Neural crest cell (in vitro differentiated cells): ENCODE measurements at regions not wholly inside any gene's neighbourhood (a gene's known extent, or its start where the extent isn't known, plus 50 kb on each side); places are given as distances from the start of the nearest gene placed in this dataset.
"Not testable (repeated sequence)": the region's sequence is repeated elsewhere in the genome, so short reads cannot be mapped to it uniquely, and the experiment has no call there.

ENCODE experiments used
- DNase-seq: peaks from one replicate; pipeline ENCODE4 v3.0.0; 2021; ENCODE audit warnings: low read depth, mixed read lengths, low spot score
- H3K27ac Mint-ChIP-seq: one replicate; pipeline ENCODE4 v1.8.0; 2021; ENCODE audit warnings: mild to moderate bottlenecking, mixed read lengths; ENCODE audit not compliant: unreplicated experiment
- H3K27me3 Mint-ChIP-seq: 2 replicates; pipeline ENCODE4 v1.8.0; 2021; ENCODE audit warnings: low read depth, mild to moderate bottlenecking, mixed read lengths
- H3K36me3 Mint-ChIP-seq: 2 replicates; pipeline ENCODE4 v1.8.0; 2021; ENCODE audit warnings: low read depth, mild to moderate bottlenecking, mixed read lengths
- H3K4me1 Mint-ChIP-seq: 2 replicates; pipeline ENCODE4 v1.8.0; 2021; ENCODE audit warnings: mixed read lengths
- H3K4me3 Mint-ChIP-seq: one replicate; pipeline ENCODE4 v1.8.0; 2021; ENCODE audit warnings: mild to moderate bottlenecking, mixed read lengths
- H3K9me3 Mint-ChIP-seq: 2 replicates; pipeline ENCODE4 v1.8.0; 2021; ENCODE audit warnings: mixed read lengths
- TF ChIP-seq, protein P1 (sequence below): fragments of 200-600 bp; sonication (generic); conservative IDR thresholded peaks from 2 replicates; pipeline ENCODE4 v1.5.0; 2021; ENCODE audit warnings: antibody characterized with exemption, mild to moderate bottlenecking

DNA sequence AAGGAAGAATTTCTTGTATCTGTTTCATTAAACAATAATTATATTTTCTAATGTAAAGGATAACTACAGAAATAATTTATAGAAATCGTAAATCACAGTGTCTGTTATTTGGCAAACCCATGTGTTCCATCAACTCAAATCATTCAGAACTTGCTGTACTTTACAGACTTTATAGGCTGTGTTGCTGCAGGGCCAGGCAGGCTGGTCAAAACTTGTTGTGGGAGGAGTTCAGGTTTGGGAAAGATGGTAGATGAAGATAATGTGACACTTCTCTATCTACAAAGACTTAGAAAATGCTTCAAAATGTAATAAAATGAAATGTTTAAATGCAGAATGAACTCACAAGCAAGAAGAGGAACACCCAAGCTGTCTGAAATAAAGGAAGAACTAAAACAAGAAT is 183.4 kb downstream of the SEMA6D start:
- Mint-ChIP-seq H3K4me1 (no peaks in the 10 kb centered on the region), H3K27ac (no peak overlapping the region), H3K9me3 (peaks cover 13% of the 10 kb centered on the region), H3K36me3 (peaks cover 8% of the 10 kb centered on the region), H3K4me3 (no peak overlapping the region), H3K27me3 (no peaks in the 10 kb centered on the region)
- TF ChIP-seq, protein P1, sequence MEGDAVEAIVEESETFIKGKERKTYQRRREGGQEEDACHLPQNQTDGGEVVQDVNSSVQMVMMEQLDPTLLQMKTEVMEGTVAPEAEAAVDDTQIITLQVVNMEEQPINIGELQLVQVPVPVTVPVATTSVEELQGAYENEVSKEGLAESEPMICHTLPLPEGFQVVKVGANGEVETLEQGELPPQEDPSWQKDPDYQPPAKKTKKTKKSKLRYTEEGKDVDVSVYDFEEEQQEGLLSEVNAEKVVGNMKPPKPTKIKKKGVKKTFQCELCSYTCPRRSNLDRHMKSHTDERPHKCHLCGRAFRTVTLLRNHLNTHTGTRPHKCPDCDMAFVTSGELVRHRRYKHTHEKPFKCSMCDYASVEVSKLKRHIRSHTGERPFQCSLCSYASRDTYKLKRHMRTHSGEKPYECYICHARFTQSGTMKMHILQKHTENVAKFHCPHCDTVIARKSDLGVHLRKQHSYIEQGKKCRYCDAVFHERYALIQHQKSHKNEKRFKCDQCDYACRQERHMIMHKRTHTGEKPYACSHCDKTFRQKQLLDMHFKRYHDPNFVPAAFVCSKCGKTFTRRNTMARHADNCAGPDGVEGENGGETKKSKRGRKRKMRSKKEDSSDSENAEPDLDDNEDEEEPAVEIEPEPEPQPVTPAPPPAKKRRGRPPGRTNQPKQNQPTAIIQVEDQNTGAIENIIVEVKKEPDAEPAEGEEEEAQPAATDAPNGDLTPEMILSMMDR = no peak
- no peak for DNase-seq

DNA sequence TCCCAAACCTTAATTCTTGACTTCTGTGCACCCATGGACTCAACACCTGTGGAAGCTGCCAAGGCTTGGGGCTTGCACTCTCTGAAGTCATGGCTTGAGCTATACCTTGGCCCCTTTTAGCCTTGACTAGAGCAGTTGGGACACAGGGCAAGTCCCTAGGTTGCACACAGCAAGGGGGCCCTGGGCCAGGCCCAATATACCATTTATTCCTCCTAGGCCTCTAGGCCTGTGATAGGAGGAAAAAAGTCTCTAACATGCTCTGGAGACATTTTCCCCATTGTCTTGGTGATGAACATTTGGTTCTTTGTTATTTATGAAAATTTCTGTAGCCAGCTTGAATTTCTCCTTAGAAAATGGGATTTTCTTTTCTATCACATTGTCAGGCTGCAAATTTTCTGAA is 186.1 kb downstream of the SEMA6D start:
- H3K27me3 Mint-ChIP-seq = no peaks in the 10 kb centered on the region
- no peak for DNase-seq
- H3K36me3 Mint-ChIP-seq = peaks cover 10% of the 10 kb centered on the region
- no peak overlapping the region for H3K4me3 Mint-ChIP-seq
- peaks cover 13% of the 10 kb centered on the region for H3K9me3 Mint-ChIP-seq
- H3K4me1 Mint-ChIP-seq = no peaks in the 10 kb centered on the region
- no peak overlapping the region for H3K27ac Mint-ChIP-seq
- TF ChIP-seq, protein P1 = no peak

DNA sequence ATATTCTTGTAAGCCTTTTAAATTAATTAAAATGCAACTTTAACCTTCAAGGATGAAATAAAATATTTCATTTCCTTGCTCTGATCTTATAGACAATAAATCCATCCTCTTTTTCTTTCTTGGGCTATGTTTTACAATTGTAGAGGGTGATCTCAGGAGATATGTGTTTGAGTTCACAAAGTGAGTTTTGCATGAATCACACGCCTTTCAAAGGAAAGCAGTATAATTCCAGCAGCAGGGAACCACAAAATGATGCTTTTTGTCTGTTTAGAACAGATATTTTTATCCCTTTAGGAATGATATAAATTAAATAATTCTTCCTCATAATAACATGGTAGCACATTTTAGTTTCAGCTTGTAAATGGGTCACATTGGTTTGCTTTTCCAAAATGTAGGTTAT is 191.2 kb downstream of the SEMA6D start:
- Mint-ChIP-seq H3K9me3 (peaks cover 7% of the 10 kb centered on the region), H3K27ac (no peak overlapping the region), H3K4me1 (peaks cover 7% of the 10 kb centered on the region), H3K36me3 (peaks cover 10% of the 10 kb centered on the region), H3K27me3 (no peaks in the 10 kb centered on the region), H3K4me3 (no peak overlapping the region)
- DNase-seq = no peak
- TF ChIP-seq, protein P1 = no peak

DNA sequence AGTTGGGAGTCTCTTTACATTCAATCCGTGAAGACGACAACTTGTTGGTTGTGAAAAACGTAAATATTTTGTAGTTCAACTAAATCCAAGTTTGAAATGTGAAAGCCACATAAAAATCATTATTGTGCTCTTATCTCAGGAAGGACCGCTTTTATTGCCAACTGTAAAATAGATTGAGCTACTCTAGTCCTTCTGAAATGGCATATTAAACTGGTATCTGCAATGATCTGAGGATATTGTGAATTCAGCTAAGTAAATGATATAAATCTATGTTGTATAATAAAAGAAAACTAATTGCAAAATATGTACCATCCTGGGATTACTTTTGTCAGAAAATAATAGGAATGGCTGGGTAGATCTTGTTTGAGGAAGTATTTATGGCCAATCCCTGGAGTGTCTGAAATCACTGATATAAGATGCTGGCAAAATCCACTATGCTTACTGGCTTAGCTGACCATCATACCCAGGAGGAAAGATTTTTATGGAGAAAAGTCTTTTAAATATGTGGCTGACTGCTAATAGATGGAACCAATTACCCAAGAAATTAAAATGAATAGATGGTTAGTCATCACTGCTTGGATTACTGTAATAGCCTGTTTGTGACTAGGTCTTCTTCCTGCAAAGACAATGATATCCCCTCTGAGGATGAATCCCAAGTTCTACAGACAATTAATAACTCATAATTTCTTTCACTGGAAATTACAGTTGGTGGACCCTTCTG is 191.8 kb downstream of the SEMA6D start:
- H3K9me3 Mint-ChIP-seq = peaks cover 3% of the 10 kb centered on the region
- DNase-seq = no peak
- H3K4me1 Mint-ChIP-seq = peaks cover 7% of the 10 kb centered on the region
- H3K27me3 Mint-ChIP-seq = no peaks in the 10 kb centered on the region
- H3K4me3 Mint-ChIP-seq = no peak overlapping the region
- TF ChIP-seq, protein P1 = no peak
- no peak overlapping the region for H3K27ac Mint-ChIP-seq
- peaks cover 6% of the 10 kb centered on the region for H3K36me3 Mint-ChIP-seq

DNA sequence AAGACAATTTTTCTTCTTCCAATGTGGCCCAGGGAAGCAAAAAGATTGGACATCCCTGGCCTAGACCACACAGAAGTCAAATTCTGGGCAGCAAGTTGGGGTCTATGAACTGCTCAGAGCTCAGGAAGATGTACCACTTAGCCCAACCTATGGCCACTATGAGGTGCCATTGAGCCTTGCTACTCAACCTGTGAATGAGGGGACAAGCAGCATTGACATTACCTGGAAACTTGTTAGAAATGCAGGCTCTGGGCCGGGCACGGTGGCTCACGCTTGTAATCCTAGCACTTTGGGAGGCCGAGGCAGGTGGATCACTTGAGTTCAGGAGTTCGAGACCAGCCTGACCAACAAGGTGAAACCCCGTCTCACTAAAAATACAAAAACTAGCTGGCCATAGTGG is 195.6 kb downstream of the SEMA6D start:
- not testable (repeated sequence) for H3K9me3 Mint-ChIP-seq, H3K27me3 Mint-ChIP-seq, H3K4me3 Mint-ChIP-seq, H3K36me3 Mint-ChIP-seq, H3K4me1 Mint-ChIP-seq, DNase-seq, H3K27ac Mint-ChIP-seq

DNA sequence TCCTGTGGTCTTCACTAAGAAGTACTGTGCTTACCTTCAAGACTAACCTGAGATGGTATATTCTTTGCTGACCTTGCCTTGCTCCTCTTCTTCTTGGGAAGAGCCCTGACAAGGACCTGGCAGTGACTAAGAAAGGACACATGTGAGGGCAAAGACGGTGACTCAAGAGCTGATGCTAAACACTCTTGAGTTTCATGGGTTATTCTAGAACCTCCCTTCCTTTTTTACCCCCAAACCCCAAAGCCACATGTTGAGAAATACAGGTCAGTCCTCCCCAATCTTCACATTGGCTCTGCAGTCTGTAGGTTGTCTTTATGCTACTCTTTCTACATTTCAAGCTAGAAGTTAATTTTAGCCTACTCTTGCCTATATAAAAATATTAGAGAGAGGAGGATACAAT is 200.6 kb downstream of the SEMA6D start:
- H3K4me1 Mint-ChIP-seq = no peaks in the 10 kb centered on the region
- H3K27me3 Mint-ChIP-seq = no peaks in the 10 kb centered on the region
- DNase-seq = no peak
- no peak overlapping the region for H3K4me3 Mint-ChIP-seq
- TF ChIP-seq, protein P1 = no peak
- H3K36me3 Mint-ChIP-seq = no peaks in the 10 kb centered on the region
- H3K9me3 Mint-ChIP-seq = no peaks in the 10 kb centered on the region
- H3K27ac Mint-ChIP-seq = no peak overlapping the region
